A549 (cell line): ENCODE measurements at regions not wholly inside any gene's neighbourhood (a gene's known extent, or its start where the extent isn't known, plus 50 kb on each side); places are given as distances from the start of the nearest gene placed in this dataset.

Experiments used
- BHLHE40 ChIP-seq: IDR thresholded peaks from 2 replicates; pipeline ENCODE4 v1.6.1; 2012; ENCODE audit warnings: low read depth, low read length, inconsistent platforms
- CHD4 ChIP-seq: fragments of 200-600 bp; sonication (generic); IDR thresholded peaks from 2 replicates; pipeline ENCODE4 v1.6.1; 2016; ENCODE audit warnings: antibody characterized with exemption, mild to moderate bottlenecking, borderline replicate concordance
- CTCF ChIP-seq: fragments of >200 bp; sonication (Bioruptor Twin); formaldehyde crosslinking; IDR thresholded peaks from 3 replicates; pipeline ENCODE4 v1.5.1; 2016
- EP300 ChIP-seq, 2 experiments: fragments of >200 bp; sonication (Bioruptor Twin); formaldehyde crosslinking; IDR thresholded peaks; 2 replicates in 1 of 2; 3 replicates in 1 of 2; pipeline ENCODE4 v1.6.1; 2016 to 2017
- JUNB ChIP-seq: fragments of >200 bp; sonication (Bioruptor Twin); formaldehyde crosslinking; IDR thresholded peaks from 2 replicates; pipeline ENCODE4 v1.6.1; 2016
- PHF8 ChIP-seq: fragments of 200-600 bp; sonication (generic); IDR thresholded peaks from 2 replicates; pipeline ENCODE4 v1.6.1; 2016; ENCODE audit warnings: low read depth, mild to moderate bottlenecking, antibody characterized with exemption, moderate library complexity, borderline replicate concordance
- POLR2A ChIP-seq: IDR thresholded peaks from 2 replicates; pipeline ENCODE4 v1.6.1; 2012; ENCODE audit warnings: mild to moderate bottlenecking, low read length
- ZSCAN20 ChIP-seq: fragments of 250-450 bp; sonication (Bioruptor Pico); IDR thresholded peaks from 2 replicates; pipeline ENCODE4 v1.8.0; 2022; ENCODE audit warnings: mild to moderate bottlenecking, moderate library complexity
- TF ChIP-seq, protein P1 (sequence below): IDR thresholded peaks from 2 replicates; pipeline ENCODE4 v1.6.1; 2012

DNA sequence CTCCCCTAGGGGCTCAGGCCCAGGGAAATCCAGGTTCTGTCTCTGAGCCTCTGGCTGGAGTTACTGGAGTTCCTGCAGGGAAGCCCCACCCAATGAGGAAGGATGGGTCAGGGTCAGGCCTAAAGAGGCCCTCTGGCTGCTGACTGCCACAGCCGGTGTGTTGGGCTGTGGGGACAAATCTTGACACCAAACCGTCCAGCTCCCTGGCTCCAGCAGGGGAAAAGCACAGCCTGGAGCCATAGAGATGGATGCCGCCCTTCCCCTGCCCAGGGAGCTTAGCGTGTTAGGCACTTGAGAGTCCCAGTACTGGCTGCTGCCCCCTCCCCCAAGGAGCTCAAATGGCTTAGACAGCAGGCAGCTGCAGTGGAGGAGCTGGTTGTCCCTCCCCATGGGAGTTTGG, 321.3 kb upstream of the LCORL start:
- no peak for TF ChIP-seq CTCF
- no peak for TF ChIP-seq CHD4
- TF ChIP-seq POLR2A = no peak
- TF ChIP-seq EP300 (IDR thresholded peaks at IDR 0.05) = no peak
- TF ChIP-seq, protein P1, sequence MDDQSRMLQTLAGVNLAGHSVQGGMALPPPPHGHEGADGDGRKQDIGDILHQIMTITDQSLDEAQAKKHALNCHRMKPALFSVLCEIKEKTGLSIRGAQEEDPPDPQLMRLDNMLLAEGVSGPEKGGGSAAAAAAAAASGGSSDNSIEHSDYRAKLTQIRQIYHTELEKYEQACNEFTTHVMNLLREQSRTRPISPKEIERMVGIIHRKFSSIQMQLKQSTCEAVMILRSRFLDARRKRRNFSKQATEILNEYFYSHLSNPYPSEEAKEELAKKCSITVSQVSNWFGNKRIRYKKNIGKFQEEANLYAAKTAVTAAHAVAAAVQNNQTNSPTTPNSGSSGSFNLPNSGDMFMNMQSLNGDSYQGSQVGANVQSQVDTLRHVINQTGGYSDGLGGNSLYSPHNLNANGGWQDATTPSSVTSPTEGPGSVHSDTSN = no peak
- no peak for TF ChIP-seq ZSCAN20 (CRISPR knock-in tag)
- no peak for TF ChIP-seq BHLHE40
- no peak for TF ChIP-seq PHF8
- TF ChIP-seq JUNB = no peak
